Kidney epithelial cell (primary cell): ENCODE measurements at regions not wholly inside any gene's neighbourhood (a gene's known extent, or its start where the extent isn't known, plus 50 kb on each side); places are given as distances from the start of the nearest gene placed in this dataset.
A peak's percentile ranks its signal among the peaks of the same experiment; 100 is the strongest.

Experiments used
- DNase-seq: peaks from one replicate; pipeline ENCODE4 v3.0.0-alpha.2; 2010; ENCODE audit warnings: low read depth
- H3K27me3 ChIP-seq: 2 replicates; pipeline ENCODE4 v1.6.0; 2011; ENCODE audit warnings: low read length; ENCODE audit not compliant: control insufficient read depth, insufficient read depth
- H3K36me3 ChIP-seq: 2 replicates; pipeline ENCODE4 v1.5.1; 2011; ENCODE audit warnings: low read length; ENCODE audit not compliant: control insufficient read depth, insufficient read depth
- H3K4me3 ChIP-seq: 2 replicates; pipeline ENCODE4 v1.5.1; 2011; ENCODE audit warnings: low read depth, mild to moderate bottlenecking, control low read depth, low read length
- TF ChIP-seq, protein P1 (sequence below): IDR thresholded peaks from 2 replicates; pipeline ENCODE4 v1.5.1; 2011; ENCODE audit warnings: mild to moderate bottlenecking, moderate library complexity, low read length, control low read depth, inconsistent platforms; ENCODE audit not compliant: insufficient read depth, poor library complexity, severe bottlenecking

DNA sequence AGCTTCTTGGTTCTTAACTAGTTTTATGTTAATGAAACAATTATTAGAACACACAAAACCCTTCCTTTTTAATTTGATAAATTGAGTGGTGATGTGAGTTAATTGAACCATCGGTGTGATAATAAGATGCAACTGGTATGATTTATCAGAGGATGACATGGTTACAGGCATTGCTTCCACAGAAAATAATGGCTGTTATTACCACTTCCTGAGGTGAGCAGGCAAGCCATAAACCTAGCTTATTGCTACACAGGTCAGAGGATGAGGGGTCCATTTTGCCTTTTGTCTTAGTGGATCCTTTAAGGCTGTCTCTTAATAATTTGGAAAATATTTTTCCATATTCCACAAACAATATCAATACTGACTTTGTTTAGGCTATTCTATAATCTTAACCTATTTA, 226.6 kb upstream of the EDNRB start:
- no peaks in the 10 kb centered on the region for H3K27me3 ChIP-seq
- DNase-seq = no peak
- H3K4me3 ChIP-seq = no peak overlapping the region
- TF ChIP-seq, protein P1, sequence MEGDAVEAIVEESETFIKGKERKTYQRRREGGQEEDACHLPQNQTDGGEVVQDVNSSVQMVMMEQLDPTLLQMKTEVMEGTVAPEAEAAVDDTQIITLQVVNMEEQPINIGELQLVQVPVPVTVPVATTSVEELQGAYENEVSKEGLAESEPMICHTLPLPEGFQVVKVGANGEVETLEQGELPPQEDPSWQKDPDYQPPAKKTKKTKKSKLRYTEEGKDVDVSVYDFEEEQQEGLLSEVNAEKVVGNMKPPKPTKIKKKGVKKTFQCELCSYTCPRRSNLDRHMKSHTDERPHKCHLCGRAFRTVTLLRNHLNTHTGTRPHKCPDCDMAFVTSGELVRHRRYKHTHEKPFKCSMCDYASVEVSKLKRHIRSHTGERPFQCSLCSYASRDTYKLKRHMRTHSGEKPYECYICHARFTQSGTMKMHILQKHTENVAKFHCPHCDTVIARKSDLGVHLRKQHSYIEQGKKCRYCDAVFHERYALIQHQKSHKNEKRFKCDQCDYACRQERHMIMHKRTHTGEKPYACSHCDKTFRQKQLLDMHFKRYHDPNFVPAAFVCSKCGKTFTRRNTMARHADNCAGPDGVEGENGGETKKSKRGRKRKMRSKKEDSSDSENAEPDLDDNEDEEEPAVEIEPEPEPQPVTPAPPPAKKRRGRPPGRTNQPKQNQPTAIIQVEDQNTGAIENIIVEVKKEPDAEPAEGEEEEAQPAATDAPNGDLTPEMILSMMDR = no peak
- H3K36me3 ChIP-seq = no peaks in the 10 kb centered on the region

DNA sequence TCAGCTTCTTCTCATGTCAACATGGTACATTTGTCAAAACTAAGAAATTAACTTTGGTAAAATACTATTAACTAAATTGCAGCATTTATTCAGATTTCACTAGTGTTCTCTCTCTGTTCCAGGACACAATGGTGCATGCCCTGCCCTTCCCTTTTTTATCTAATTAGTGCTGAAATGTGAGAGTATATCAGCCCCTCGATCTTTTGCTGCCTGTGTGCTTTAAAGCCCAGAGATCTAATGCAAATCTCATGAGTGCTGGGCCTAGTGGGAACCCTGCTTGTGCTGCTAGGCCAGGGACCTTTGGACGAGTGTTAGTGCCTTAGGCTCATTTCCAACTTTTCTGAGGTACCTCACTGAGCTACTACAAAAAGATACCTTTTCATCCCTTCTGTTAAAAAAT, 221.1 kb upstream of the EDNRB start:
- Histone ChIP-seq H3K27me3 (no peaks in the 10 kb centered on the region), H3K36me3 (no peaks in the 10 kb centered on the region)
- TF ChIP-seq, protein P1 = no peak

DNA sequence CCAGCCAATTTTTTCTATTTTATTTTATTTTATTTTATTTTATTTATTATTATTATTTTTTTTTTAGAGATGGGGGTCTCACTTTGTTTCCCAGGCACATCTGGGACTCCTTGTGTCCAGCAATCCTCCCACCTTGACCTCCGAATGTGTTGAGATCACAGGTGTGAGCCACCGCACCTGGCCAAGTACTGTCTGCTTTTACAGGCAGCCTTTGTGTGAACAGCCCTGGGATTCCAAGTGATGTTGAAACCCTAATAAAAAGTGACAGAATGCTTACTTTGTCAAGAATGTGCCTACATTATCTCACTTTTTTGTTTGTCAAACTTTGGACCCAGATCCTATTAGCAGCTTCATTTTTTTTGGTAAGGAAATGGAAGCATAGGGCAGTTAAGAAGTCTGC, 220.1 kb upstream of the EDNRB start:
- no peak overlapping the region for H3K4me3 ChIP-seq
- no peak for DNase-seq
- H3K36me3 ChIP-seq = no peaks in the 10 kb centered on the region
- H3K27me3 ChIP-seq = no peaks in the 10 kb centered on the region
- TF ChIP-seq, protein P1 = no peak

More for the DNA sequence above, 221.1 kb upstream of the EDNRB start:
- DNase-seq = no peak
- no peak overlapping the region for H3K4me3 ChIP-seq

DNA sequence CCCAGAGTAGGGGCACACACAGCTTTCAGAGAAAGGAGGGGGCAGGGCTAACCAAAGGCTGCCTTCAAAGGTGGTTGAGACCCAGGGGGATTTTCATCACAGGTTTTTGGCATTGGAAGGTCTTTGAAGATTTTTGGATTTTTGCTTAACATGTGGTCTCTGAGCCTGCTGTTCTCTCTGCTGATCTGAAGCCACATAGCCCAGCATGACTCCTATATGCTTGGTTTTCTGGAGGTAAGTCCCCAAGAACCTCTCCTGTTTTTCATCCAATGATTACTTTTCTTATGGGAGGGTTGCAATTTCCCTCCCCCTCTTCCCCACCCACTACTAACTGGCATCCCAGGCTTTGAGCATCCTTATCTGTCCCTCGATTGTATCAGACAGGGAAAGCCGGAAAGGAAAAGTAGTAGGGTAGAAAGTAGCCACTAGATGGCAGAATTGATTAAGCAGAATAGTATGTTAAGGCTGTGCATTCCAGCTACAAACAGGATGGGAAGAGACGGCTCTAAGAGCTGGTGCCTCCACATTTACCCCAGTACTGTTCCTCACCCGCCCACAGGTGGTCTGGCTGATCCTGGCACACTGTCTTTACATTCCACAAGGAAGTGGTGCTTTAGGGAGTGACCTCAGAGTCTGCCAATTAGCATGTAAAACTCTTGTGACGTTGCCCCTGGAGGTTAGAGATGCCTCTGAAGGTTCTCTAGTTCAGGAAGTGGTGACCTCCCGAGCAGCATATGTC, 218.9 kb upstream of the EDNRB start:
- TF ChIP-seq, protein P1 = peak; percentile 66
- Histone ChIP-seq H3K27me3 (no peaks in the 10 kb centered on the region), H3K4me3 (no peak overlapping the region), H3K36me3 (no peaks in the 10 kb centered on the region)
- DNase-seq = peak; percentile 10

DNA sequence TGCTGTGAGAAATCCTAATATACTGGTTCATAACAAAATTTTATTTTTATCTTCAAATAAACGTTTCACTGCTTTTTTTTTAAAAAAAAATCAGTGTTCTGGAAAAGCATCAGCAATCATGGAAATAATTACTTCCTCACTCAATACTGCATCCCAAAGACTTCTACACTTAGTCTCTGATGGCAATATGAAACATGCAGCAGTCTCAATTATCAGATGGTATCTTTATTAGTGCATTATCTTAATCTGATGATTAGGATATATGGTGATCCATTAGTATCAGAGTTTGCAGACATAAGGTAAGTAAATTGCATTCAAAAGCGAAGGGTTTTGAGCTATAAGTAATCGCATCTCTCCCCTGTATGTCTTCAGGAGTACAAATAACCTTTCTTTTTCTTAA, 218.3 kb upstream of the EDNRB start:
- Histone ChIP-seq H3K36me3 (no peaks in the 10 kb centered on the region), H3K4me3 (no peak overlapping the region), H3K27me3 (no peaks in the 10 kb centered on the region)
- DNase-seq = no peak
- TF ChIP-seq, protein P1 = no peak

DNA sequence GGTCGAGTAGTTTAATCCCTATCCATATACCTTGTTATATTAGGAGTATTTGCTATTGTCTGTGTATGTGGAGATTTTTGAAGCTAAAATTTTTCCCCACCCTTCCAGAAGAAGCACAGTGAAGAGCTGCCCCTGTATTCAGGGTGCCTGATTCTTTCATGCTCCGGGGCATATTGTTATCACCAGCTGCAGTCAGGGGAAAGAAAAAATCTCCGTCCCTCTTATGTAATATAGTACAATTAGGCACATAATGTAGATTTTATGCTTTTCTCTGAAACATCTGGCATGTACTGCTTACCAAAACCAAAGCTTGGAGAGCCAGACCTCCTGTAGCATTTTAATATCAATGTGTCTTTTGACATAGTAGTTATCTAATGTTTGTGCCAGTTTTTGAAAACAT, 214.9 kb upstream of the EDNRB start:
- Histone ChIP-seq H3K27me3 (no peaks in the 10 kb centered on the region), H3K4me3 (no peak overlapping the region), H3K36me3 (no peaks in the 10 kb centered on the region)
- DNase-seq = no peak
- TF ChIP-seq, protein P1 = no peak
